GM23338 (cell line): ENCODE measurements at regions not wholly inside any gene's neighbourhood (a gene's known extent, or its start where the extent isn't known, plus 50 kb on each side); places are given as distances from the start of the nearest gene placed in this dataset.

Experiments used
- ATAC-seq: fragments of 200-7000 bp; cut with Tn5 transposase; 3 replicates; pipeline ENCODE4 v1.9.1; 2020
- DNase-seq: peaks from one replicate; pipeline ENCODE4 v3.0.0-alpha.2; 2015; ENCODE audit warnings: low spot score
- H2AFZ ChIP-seq: fragments of 200-600 bp; sonication (generic); 2 replicates; pipeline ENCODE4 v1.8.0; 2016; ENCODE audit warnings: antibody characterized with exemption, mild to moderate bottlenecking, moderate library complexity
- H3F3A ChIP-seq: fragments of 200-600 bp; sonication (generic); replicated peaks from 2 replicates; pipeline ENCODE4 v1.8.0; 2017; ENCODE audit warnings: antibody characterized with exemption, mixed run types, low read depth
- H3K27ac ChIP-seq: fragments of 200-600 bp; sonication (generic); 2 replicates; pipeline ENCODE4 v1.6.1; 2016; ENCODE audit warnings: low read depth
- H3K27me3 ChIP-seq: fragments of 200-600 bp; sonication (generic); 2 replicates; pipeline ENCODE4 v1.8.0; 2016; ENCODE audit warnings: mild to moderate bottlenecking, mixed run types, moderate library complexity; ENCODE audit not compliant: insufficient read depth
- H3K36me3 ChIP-seq: fragments of 200-600 bp; sonication (generic); 2 replicates; pipeline ENCODE4 v1.8.0; 2016; ENCODE audit warnings: mild to moderate bottlenecking; ENCODE audit not compliant: insufficient read depth
- H3K4me1 ChIP-seq: fragments of 200-600 bp; sonication (generic); 2 replicates; pipeline ENCODE4 v1.8.0; 2016; ENCODE audit warnings: mild to moderate bottlenecking, moderate library complexity; ENCODE audit not compliant: insufficient read depth
- H3K4me2 ChIP-seq: fragments of 200-600 bp; sonication (generic); 2 replicates; pipeline ENCODE4 v1.7.1; 2017; ENCODE audit warnings: mixed run types
- H3K4me3 ChIP-seq: fragments of 200-600 bp; sonication (generic); 2 replicates; pipeline ENCODE4 v1.6.1; 2016; ENCODE audit warnings: mixed run types
- H3K79me2 ChIP-seq: fragments of 200-600 bp; sonication (generic); replicated peaks from 2 replicates; pipeline ENCODE4 v1.8.0; 2017; ENCODE audit warnings: mild to moderate bottlenecking; ENCODE audit not compliant: insufficient read depth
- H3K9me2 ChIP-seq: fragments of 200-600 bp; sonication (generic); 2 replicates; pipeline ENCODE4 v1.8.0; 2017; ENCODE audit not compliant: insufficient read depth
- H4K20me1 ChIP-seq: fragments of 200-600 bp; sonication (generic); replicated peaks from 2 replicates; pipeline ENCODE4 v1.8.0; 2017; ENCODE audit warnings: mild to moderate bottlenecking; ENCODE audit not compliant: insufficient read depth
- H3K27ac Mint-ChIP-seq: 2 replicates; pipeline ENCODE4 v1.8.0; 2020; ENCODE audit warnings: inconsistent platforms, mild to moderate bottlenecking, moderate library complexity, mixed read lengths
- H3K27me3 Mint-ChIP-seq: 3 replicates; pipeline ENCODE4 v1.8.0; 2022; ENCODE audit warnings: low read depth, mild to moderate bottlenecking, moderate library complexity, mixed read lengths, inconsistent platforms; ENCODE audit not compliant: insufficient read depth, poor library complexity
- H3K36me3 Mint-ChIP-seq: 3 replicates; pipeline ENCODE4 v1.8.0; 2021; ENCODE audit warnings: low read depth, mild to moderate bottlenecking, inconsistent platforms, moderate library complexity, mixed read lengths
- H3K4me1 Mint-ChIP-seq: 3 replicates; pipeline ENCODE4 v1.8.0; 2020; ENCODE audit warnings: mild to moderate bottlenecking, inconsistent platforms, mixed read lengths
- H3K4me3 Mint-ChIP-seq: 3 replicates; pipeline ENCODE4 v1.8.0; 2021; ENCODE audit warnings: moderate library complexity, mild to moderate bottlenecking, inconsistent platforms, mixed read lengths
- H3K9me3 Mint-ChIP-seq: 3 replicates; pipeline ENCODE4 v1.8.0; 2020; ENCODE audit warnings: moderate library complexity, mild to moderate bottlenecking, inconsistent platforms, mixed read lengths
- CREB1 ChIP-seq: fragments of 250-450 bp; sonication (Bioruptor Pico); IDR thresholded peaks from 2 replicates; pipeline ENCODE4 v1.5.0; 2020; ENCODE audit warnings: low read depth, mild to moderate bottlenecking, moderate library complexity
- EZH2 ChIP-seq: fragments of 200-600 bp; sonication (generic); IDR thresholded peaks from one replicate; pipeline ENCODE4 v1.8.0; 2017; ENCODE audit warnings: antibody characterized with exemption, mild to moderate bottlenecking, low read depth; ENCODE audit not compliant: unreplicated experiment
- EZH2phosphoT487 ChIP-seq: fragments of 200-600 bp; sonication (generic); IDR thresholded peaks from one replicate; pipeline ENCODE4 v1.8.1; 2018; ENCODE audit warnings: antibody characterized with exemption; ENCODE audit not compliant: unreplicated experiment
- JUNB ChIP-seq: IDR thresholded peaks from one replicate; pipeline ENCODE4 v1.6.1; 2016; ENCODE audit warnings: antibody characterized with exemption; ENCODE audit not compliant: unreplicated experiment
- NANOG ChIP-seq: IDR thresholded peaks from 2 replicates; pipeline ENCODE4 v1.6.1; 2016; ENCODE audit warnings: antibody characterized with exemption, borderline replicate concordance
- POLR2AphosphoS5 ChIP-seq: IDR thresholded peaks from 2 replicates; pipeline ENCODE4 v1.6.1; 2016; ENCODE audit warnings: antibody characterized with exemption, low read depth
- STAT1 ChIP-seq: IDR thresholded peaks from one replicate; pipeline ENCODE4 v1.6.1; 2016; ENCODE audit warnings: antibody characterized with exemption; ENCODE audit not compliant: unreplicated experiment
- ZNF114 ChIP-seq: fragments of 250-450 bp; sonication (Bioruptor Pico); IDR thresholded peaks from 2 replicates; pipeline ENCODE4 v1.5.0; 2020; ENCODE audit warnings: mild to moderate bottlenecking, moderate library complexity
- ZNF331 ChIP-seq: fragments of 250-450 bp; sonication (Bioruptor Pico); IDR thresholded peaks from 2 replicates; pipeline ENCODE4 v1.5.0; 2020; ENCODE audit warnings: low read depth, mild to moderate bottlenecking, moderate library complexity
- TF ChIP-seq, protein P1 (sequence below): fragments of 250-450 bp; sonication (Bioruptor Pico); IDR thresholded peaks from 2 replicates; pipeline ENCODE4 v1.5.0; 2020; ENCODE audit warnings: mild to moderate bottlenecking, moderate library complexity
- TF ChIP-seq, protein P2 (sequence below), 2 experiments: fragments of 200-600 bp in 1 of 2; sonication (generic) in 1 of 2; conservative IDR thresholded peaks; 2 replicates each; pipeline versions ENCODE4 v1.5.1 to v1.6.1; 2016 to 2017; ENCODE audit warnings: antibody characterized with exemption in 2 of 2, low read depth in 2 of 2, mild to moderate bottlenecking in 2 of 2, moderate library complexity in 1 of 2
- TF ChIP-seq, protein P3 (sequence below): IDR thresholded peaks from one replicate; pipeline ENCODE4 v1.6.1; 2018; ENCODE audit warnings: antibody characterized with exemption; ENCODE audit not compliant: unreplicated experiment
- TF ChIP-seq, protein P4 (sequence below): IDR thresholded peaks from 2 replicates; pipeline ENCODE4 v1.6.1; 2016; ENCODE audit warnings: antibody characterized with exemption

DNA sequence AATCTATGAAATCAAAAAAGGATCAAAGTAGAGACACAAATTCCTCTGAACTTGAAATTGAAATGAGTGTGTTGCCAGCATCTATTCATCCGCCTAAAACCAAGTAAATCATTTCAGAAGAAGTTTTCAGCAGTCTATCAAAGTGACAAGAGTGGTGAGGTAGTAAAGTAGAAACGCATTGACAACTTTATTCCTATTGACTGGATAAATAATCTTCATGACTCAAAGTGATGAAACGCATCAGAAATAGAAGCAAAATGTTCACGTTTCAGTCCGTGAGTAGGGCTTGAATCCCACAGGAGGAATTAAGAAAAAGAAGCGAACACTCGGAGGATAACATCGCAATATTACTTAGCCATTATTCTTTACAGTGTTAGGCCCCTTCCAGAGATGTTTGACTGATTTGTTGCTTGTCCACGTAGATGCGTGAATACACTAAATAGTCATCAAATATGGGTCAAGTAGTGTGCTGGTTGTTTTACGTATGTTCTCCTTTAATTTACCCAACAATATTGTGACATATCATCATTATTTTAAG is 314.4 kb downstream of the PLK2 start:
- Mint-ChIP-seq H3K4me3 (no peak overlapping the region), H3K9me3 (no peaks in the 10 kb centered on the region), H3K27ac (no peak overlapping the region), H3K36me3 (no peaks in the 10 kb centered on the region), H3K27me3 (no peaks in the 10 kb centered on the region), H3K4me1 (no peaks in the 10 kb centered on the region)
- no peak overlapping the region for H3K27ac ChIP-seq
- no peaks in the 10 kb centered on the region for H4K20me1 ChIP-seq
- DNase-seq: no peak
- H3K36me3 ChIP-seq: no peaks in the 10 kb centered on the region
- ATAC-seq: no peak
- no peaks in the 10 kb centered on the region for H3K4me1 ChIP-seq
- no peaks in the 10 kb centered on the region for H3K79me2 ChIP-seq
- H3F3A ChIP-seq: no peaks in the 10 kb centered on the region
- H3K4me2 ChIP-seq: no peak overlapping the region
- H3K4me3 ChIP-seq: no peak overlapping the region
- H3K27me3 ChIP-seq: no peaks in the 10 kb centered on the region
- peaks cover 4% of the 10 kb centered on the region; the same call in 1 of the 2 replicates for H3K9me2 ChIP-seq
- H2AFZ ChIP-seq: no peak overlapping the region
- no peak for TF ChIP-seq POLR2AphosphoS5
- TF ChIP-seq, protein P1, sequence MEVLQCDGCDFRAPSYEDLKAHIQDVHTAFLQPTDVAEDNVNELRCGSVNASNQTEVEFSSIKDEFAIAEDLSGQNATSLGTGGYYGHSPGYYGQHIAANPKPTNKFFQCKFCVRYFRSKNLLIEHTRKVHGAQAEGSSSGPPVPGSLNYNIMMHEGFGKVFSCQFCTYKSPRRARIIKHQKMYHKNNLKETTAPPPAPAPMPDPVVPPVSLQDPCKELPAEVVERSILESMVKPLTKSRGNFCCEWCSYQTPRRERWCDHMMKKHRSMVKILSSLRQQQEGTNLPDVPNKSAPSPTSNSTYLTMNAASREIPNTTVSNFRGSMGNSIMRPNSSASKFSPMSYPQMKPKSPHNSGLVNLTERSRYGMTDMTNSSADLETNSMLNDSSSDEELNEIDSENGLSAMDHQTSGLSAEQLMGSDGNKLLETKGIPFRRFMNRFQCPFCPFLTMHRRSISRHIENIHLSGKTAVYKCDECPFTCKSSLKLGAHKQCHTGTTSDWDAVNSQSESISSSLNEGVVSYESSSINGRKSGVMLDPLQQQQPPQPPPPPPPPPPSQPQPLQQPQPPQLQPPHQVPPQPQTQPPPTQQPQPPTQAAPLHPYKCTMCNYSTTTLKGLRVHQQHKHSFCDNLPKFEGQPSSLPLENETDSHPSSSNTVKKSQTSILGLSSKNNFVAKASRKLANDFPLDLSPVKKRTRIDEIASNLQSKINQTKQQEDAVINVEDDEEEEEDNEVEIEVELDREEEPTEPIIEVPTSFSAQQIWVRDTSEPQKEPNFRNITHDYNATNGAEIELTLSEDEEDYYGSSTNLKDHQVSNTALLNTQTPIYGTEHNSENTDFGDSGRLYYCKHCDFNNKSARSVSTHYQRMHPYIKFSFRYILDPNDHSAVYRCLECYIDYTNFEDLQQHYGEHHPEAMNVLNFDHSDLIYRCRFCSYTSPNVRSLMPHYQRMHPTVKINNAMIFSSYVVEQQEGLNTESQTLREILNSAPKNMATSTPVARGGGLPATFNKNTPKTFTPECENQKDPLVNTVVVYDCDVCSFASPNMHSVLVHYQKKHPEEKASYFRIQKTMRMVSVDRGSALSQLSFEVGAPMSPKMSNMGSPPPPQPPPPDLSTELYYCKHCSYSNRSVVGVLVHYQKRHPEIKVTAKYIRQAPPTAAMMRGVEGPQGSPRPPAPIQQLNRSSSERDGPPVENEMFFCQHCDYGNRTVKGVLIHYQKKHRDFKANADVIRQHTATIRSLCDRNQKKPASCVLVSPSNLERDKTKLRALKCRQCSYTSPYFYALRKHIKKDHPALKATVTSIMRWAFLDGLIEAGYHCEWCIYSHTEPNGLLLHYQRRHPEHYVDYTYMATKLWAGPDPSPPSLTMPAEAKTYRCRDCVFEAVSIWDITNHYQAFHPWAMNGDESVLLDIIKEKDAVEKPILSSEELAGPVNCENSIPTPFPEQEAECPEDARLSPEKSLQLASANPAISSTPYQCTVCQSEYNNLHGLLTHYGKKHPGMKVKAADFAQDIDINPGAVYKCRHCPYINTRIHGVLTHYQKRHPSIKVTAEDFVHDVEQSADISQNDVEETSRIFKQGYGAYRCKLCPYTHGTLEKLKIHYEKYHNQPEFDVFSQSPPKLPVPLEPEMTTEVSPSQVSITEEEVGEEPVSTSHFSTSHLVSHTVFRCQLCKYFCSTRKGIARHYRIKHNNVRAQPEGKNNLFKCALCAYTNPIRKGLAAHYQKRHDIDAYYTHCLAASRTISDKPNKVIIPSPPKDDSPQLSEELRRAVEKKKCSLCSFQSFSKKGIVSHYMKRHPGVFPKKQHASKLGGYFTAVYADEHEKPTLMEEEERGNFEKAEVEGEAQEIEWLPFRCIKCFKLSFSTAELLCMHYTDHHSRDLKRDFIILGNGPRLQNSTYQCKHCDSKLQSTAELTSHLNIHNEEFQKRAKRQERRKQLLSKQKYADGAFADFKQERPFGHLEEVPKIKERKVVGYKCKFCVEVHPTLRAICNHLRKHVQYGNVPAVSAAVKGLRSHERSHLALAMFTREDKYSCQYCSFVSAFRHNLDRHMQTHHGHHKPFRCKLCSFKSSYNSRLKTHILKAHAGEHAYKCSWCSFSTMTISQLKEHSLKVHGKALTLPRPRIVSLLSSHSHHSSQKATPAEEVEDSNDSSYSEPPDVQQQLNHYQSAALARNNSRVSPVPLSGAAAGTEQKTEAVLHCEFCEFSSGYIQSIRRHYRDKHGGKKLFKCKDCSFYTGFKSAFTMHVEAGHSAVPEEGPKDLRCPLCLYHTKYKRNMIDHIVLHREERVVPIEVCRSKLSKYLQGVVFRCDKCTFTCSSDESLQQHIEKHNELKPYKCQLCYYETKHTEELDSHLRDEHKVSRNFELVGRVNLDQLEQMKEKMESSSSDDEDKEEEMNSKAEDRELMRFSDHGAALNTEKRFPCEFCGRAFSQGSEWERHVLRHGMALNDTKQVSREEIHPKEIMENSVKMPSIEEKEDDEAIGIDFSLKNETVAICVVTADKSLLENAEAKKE (CRISPR knock-in tag): no peak
- TF ChIP-seq ZNF114 (CRISPR knock-in tag): no peak
- TF ChIP-seq, protein P2, sequence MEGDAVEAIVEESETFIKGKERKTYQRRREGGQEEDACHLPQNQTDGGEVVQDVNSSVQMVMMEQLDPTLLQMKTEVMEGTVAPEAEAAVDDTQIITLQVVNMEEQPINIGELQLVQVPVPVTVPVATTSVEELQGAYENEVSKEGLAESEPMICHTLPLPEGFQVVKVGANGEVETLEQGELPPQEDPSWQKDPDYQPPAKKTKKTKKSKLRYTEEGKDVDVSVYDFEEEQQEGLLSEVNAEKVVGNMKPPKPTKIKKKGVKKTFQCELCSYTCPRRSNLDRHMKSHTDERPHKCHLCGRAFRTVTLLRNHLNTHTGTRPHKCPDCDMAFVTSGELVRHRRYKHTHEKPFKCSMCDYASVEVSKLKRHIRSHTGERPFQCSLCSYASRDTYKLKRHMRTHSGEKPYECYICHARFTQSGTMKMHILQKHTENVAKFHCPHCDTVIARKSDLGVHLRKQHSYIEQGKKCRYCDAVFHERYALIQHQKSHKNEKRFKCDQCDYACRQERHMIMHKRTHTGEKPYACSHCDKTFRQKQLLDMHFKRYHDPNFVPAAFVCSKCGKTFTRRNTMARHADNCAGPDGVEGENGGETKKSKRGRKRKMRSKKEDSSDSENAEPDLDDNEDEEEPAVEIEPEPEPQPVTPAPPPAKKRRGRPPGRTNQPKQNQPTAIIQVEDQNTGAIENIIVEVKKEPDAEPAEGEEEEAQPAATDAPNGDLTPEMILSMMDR (conservative IDR thresholded peaks at IDR 0.05; ENCODE audit: low read depth in 2 of 2): no peak
- no peak for TF ChIP-seq JUNB
- TF ChIP-seq, protein P3, sequence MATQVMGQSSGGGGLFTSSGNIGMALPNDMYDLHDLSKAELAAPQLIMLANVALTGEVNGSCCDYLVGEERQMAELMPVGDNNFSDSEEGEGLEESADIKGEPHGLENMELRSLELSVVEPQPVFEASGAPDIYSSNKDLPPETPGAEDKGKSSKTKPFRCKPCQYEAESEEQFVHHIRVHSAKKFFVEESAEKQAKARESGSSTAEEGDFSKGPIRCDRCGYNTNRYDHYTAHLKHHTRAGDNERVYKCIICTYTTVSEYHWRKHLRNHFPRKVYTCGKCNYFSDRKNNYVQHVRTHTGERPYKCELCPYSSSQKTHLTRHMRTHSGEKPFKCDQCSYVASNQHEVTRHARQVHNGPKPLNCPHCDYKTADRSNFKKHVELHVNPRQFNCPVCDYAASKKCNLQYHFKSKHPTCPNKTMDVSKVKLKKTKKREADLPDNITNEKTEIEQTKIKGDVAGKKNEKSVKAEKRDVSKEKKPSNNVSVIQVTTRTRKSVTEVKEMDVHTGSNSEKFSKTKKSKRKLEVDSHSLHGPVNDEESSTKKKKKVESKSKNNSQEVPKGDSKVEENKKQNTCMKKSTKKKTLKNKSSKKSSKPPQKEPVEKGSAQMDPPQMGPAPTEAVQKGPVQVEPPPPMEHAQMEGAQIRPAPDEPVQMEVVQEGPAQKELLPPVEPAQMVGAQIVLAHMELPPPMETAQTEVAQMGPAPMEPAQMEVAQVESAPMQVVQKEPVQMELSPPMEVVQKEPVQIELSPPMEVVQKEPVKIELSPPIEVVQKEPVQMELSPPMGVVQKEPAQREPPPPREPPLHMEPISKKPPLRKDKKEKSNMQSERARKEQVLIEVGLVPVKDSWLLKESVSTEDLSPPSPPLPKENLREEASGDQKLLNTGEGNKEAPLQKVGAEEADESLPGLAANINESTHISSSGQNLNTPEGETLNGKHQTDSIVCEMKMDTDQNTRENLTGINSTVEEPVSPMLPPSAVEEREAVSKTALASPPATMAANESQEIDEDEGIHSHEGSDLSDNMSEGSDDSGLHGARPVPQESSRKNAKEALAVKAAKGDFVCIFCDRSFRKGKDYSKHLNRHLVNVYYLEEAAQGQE: no peak
- TF ChIP-seq NANOG: no peak
- TF ChIP-seq EZH2phosphoT487: no peak
- no peak for TF ChIP-seq CREB1 (CRISPR knock-in tag)
- TF ChIP-seq, protein P4, sequence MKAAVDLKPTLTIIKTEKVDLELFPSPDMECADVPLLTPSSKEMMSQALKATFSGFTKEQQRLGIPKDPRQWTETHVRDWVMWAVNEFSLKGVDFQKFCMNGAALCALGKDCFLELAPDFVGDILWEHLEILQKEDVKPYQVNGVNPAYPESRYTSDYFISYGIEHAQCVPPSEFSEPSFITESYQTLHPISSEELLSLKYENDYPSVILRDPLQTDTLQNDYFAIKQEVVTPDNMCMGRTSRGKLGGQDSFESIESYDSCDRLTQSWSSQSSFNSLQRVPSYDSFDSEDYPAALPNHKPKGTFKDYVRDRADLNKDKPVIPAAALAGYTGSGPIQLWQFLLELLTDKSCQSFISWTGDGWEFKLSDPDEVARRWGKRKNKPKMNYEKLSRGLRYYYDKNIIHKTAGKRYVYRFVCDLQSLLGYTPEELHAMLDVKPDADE: no peak
- TF ChIP-seq EZH2: no peak
- no peak for TF ChIP-seq STAT1
- TF ChIP-seq ZNF331 (CRISPR knock-in tag): no peak
